Fibroblast of villous mesenchyme (primary cell): ENCODE measurements at regions not wholly inside any gene's neighbourhood (a gene's known extent, or its start where the extent isn't known, plus 50 kb on each side); places are given as distances from the start of the nearest gene placed in this dataset.

ENCODE experiments used
- DNase-seq: peaks from one replicate; pipeline ENCODE4 v3.0.0-alpha.2; 2010; ENCODE audit warnings: low read depth
- H3K4me3 ChIP-seq: 2 replicates; pipeline ENCODE4 v1.5.1; 2011; ENCODE audit warnings: low read depth, mild to moderate bottlenecking, low read length
- TF ChIP-seq, protein P1 (sequence below): IDR thresholded peaks from 2 replicates; pipeline ENCODE4 v1.5.1; 2012; ENCODE audit warnings: low read depth, mild to moderate bottlenecking, low read length; ENCODE audit not compliant: insufficient read depth

DNA sequence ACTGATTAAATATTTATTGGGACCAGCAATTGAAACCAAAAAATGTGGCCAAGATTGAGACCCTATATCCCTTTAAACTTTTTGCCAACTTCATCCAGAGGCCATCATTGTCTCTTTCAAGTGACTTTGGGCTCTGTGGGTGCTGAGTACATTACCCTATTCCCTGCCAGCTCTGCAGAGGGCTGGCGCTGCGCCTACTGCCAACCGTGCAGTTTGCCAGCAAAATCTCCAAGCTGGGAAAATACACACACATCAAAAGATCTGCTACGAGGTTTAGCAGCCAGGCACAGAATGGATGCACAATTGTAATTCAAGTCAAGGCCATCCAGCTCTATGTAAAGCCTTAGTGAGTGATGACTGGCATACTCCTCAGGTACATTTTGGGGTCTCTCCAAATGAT is 125.0 kb downstream of the CBLN4 start:
- DNase-seq, result no peak
- TF ChIP-seq, protein P1, sequence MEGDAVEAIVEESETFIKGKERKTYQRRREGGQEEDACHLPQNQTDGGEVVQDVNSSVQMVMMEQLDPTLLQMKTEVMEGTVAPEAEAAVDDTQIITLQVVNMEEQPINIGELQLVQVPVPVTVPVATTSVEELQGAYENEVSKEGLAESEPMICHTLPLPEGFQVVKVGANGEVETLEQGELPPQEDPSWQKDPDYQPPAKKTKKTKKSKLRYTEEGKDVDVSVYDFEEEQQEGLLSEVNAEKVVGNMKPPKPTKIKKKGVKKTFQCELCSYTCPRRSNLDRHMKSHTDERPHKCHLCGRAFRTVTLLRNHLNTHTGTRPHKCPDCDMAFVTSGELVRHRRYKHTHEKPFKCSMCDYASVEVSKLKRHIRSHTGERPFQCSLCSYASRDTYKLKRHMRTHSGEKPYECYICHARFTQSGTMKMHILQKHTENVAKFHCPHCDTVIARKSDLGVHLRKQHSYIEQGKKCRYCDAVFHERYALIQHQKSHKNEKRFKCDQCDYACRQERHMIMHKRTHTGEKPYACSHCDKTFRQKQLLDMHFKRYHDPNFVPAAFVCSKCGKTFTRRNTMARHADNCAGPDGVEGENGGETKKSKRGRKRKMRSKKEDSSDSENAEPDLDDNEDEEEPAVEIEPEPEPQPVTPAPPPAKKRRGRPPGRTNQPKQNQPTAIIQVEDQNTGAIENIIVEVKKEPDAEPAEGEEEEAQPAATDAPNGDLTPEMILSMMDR, result no peak
- no peak overlapping the region for H3K4me3 ChIP-seq

DNA sequence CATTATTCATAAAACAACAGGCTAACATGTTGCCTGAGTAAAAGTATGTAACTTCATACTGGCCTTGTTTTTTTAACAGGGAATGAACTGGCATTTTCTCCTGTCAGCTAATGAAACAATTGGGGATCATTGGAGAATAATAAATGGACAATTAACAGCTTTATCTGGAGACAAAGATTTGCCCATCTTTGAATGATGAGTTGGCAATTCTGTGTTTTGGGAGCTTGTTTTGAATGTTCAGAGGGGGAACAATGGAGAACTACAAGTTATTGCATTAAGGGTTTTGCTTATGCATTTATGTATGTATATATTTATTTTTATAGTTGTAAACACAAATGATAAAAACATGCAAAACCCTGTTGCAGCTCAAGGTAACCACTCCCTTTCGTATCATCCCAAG is 150.3 kb downstream of the CBLN4 start:
- no peak overlapping the region for H3K4me3 ChIP-seq
- DNase-seq, result no peak
- TF ChIP-seq, protein P1, result no peak

DNA sequence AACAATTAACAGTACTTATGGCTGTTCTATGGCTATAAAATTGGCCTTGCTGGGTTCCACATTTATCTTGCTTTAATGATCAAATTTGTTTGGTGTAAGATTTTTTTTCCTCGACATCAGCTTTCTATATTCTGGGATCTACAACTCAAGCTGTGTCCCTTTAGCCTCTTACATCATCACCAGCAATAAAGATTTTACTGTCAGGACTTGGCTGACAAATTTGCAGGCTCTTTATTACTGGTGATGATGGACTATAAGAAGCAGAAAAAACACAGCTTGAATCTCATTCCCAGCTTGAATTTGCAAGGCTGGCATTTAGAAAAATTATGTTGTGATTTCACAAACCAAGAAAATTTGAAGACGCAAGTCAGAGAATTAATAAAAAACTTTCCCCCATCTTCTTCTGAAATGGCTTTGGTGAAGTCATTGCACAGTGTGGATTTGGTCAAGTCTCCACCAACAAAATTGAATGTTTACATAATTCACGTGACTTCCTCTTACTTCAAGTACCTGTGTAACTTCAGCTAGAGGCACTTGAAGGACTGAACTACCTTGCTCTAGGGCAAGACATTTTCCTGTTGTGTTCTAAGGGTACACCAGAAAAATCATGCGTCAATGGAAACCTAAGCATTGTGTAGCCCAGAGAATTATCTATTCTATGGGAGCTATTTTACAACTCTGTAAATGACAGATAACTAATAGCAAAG is 175.0 kb downstream of the CBLN4 start:
- TF ChIP-seq, protein P1, result no peak
- no peak overlapping the region for H3K4me3 ChIP-seq

DNA sequence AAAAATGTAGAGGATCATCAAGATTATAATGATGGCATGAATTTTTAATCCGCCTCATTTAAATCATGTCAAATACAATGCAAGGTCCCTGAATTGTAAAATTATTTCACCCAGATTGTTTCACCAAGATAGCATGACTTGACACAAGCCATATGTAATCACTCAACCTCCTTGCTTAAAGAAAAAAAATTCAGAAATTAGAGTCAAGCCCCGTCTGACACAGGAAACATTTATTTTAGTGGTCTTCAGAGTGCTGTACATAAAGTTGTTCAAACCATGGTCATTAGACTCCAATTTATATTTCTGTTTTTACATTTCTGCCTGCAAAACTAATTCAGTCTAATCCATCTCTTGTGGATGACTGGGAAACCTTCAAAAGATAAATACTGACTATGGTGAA is 200.2 kb downstream of the CBLN4 start:
- H3K4me3 ChIP-seq, result no peak overlapping the region
- TF ChIP-seq, protein P1, result no peak
- DNase-seq, result no peak

More for the DNA sequence above, 175.0 kb downstream of the CBLN4 start:
- no peak for DNase-seq

DNA sequence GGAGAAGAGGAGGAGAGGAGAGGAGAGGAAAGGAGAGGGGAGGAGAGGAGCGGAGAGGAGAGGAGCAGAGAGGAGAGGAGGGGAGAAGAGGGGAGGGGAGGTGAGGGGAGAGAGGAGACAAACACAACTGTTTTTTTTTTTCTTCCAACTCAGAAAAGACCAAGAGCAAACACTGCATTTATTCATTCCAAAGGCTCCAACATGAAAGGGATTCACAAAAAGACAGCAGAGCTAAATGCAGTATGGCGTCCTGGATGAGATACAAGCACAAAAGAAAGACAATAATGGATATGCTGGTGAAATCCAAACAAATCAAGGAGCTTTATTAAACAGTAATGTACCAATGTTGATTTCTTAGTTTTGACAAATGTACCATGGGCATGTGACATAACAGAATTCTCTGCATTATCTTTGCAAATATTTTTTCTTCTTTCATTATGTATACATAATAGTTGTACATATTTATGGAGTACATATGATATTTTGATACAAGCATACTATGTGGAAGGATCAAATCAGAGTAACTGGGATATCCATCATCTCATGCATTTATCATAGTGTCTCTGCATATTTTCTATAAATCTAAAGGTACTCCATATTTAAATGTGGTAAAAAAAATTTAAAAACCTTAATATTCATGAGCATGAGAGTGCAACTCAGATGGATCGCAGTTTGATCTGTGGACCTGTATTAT is 204.6 kb downstream of the CBLN4 start:
- H3K4me3 ChIP-seq, result no peak overlapping the region
- TF ChIP-seq, protein P1, result no peak
- DNase-seq, result no peak

DNA sequence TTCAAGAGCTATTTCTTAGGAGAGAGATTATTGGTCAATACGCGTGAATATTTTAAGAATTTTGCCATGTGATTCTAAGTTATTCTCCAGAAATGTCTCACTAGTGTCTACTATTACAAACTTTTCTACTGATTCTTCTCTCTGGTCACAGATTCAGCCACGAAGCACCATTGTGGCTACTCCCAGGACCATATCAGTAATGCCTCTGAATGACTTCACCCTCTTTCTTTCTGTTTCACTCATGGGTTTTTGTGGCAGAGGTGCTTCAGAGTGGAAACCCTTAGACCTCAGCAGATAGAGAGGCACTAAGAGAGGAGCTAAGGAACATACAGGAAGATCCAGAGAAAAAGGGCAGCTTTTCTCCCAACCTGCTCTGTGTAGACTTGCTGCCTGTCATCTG is 211.3 kb downstream of the CBLN4 start:
- TF ChIP-seq, protein P1, result no peak
- no peak for DNase-seq

DNA sequence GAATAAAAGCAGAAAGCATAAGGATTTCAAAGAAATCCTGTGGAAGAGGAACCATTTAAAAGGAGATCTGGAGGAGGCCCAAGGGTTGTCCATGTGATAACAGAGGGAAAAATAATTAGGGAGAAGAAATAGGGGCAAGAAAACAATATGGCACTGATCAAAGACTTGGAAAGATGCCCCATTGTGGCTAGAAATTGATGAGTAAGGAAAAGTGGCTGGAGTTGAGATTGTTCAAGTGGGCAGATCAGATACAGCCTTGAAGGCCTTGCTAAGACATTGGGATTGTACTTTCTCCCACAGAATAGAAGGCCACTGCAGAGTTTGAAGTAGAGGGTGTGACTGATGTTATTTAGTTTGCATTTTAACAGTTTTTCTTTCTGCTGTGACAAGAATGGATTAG is 213.3 kb downstream of the CBLN4 start:
- no peak for DNase-seq
- TF ChIP-seq, protein P1, result no peak
- no peak overlapping the region for H3K4me3 ChIP-seq

More for the DNA sequence above, 211.3 kb downstream of the CBLN4 start:
- no peak overlapping the region for H3K4me3 ChIP-seq
